Anterior cingulate cortex (tissue), 58 donors: ENCODE measurements at regions not wholly inside any gene's neighbourhood (a gene's known extent, or its start where the extent isn't known, plus 50 kb on each side); places are given as distances from the start of the nearest gene placed in this dataset.

ENCODE experiments used
- DNase-seq, 58 donors: peaks; one replicate each; lab custom pipeline; 2025; lab: John Stamatoyannopoulos, UW

DNA sequence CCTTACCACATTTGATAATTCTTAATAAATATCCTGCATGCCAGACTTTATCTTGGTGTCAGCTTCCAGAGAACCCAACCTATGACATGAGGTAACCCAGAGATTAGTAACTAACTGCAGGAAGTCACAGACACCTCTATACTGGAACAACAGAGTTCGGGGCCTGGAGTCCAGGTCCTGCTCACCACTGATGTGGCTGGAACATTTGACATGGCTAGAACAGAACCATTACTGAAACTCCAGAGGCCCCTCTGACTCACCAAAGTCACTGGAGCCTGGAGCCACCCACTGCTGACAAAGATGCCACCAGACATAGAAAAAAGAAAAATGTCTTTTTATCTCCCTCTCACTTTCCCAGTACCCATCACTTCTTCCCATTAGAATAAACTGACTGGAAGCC lies 403.7 kb downstream of the MID1IP1 start:
- DNase-seq = no peak

DNA sequence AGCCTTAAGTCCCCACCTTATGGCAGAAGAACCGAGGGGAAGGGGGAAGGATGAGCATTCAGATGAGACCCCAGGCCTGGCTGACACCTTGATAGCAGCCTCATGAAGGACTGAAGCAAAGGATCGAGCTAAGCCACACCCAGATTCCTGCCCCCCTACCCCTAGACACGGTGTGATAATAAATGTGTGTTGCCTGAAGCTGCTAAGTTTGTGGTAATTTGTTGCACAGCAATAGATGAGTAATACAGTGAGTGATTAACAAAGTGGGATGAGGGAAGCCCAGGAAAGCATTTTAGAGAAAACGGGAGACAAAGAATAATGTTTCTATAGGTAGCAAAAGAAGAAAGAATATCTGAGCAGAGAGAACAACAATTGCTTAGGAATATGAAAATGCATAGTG lies 404.2 kb downstream of the MID1IP1 start:
- DNase-seq = no peak

DNA sequence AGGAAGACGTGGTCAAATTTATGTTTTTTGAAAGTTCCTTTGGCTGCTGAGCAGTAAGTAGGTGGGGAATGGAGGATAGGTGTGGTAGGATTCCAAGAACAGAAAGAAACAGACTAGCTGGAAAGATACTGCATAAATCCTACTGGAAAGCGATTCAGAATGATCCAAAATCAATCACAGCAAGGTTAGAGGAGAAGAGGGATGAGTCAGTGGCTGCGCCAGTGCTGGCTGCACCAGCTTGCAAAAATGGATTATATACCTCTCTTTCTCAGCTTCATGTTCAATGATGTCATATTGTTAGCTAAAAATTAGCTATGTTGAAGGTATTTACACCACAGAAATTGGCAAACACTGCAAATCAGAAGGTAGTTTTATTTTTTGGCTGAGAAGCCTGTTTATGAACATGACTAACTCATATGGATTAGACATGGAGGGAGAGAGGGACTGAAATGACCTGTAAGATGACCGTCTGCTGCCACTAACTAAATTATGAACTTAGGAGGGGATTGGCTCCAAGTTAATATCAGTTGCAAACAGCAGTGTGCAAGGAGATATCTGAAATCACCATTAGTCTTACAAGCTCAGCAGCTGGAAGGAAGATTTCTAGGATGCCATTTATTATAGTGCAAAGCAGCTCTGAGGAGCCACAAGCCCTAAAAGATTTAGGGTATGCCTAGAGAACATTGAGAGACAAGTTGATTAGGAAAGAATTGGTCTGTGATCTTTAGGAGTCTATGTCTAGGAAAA lies 405.3 kb downstream of the MID1IP1 start:
- DNase-seq = no peak

DNA sequence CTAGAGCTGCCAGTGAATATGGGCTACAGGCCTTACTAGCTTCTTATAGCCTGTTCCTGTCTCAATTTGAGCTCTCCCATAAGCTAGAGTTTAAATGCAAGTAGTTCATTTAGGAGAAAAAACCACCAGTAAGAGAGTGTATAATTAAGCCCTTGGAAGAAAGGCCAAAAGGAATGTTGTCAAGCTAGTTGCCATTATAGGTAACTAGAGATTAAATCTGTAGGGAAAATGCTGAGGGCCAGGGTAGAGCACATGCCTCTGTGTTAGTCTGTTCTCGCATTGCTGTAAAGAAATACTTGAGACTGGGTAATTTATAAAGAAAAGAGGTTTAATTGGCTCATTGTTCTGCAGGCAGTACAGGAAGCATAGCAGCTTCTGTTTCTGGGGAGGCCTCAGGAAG lies 410.2 kb downstream of the MID1IP1 start:
- DNase-seq = no peak

DNA sequence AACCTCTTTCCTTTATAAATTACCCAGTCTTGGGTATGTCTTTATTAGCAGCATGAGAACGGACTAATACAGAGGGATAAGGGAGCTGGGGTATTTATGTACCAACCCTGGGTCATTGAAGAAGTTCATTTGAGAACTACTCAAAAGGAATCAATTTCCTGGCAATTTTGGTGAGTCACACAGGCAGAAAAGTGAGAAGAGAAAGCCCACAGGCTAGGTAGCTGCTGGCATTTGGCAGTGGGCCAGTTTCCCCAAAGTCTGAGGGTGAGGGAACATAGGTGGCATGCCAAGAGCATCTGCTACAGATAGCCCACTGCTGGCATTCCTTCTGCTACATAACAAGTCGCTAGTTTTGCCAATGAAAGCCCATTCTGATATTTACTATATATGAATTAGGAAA lies 411.2 kb downstream of the MID1IP1 start:
- no peak for DNase-seq

DNA sequence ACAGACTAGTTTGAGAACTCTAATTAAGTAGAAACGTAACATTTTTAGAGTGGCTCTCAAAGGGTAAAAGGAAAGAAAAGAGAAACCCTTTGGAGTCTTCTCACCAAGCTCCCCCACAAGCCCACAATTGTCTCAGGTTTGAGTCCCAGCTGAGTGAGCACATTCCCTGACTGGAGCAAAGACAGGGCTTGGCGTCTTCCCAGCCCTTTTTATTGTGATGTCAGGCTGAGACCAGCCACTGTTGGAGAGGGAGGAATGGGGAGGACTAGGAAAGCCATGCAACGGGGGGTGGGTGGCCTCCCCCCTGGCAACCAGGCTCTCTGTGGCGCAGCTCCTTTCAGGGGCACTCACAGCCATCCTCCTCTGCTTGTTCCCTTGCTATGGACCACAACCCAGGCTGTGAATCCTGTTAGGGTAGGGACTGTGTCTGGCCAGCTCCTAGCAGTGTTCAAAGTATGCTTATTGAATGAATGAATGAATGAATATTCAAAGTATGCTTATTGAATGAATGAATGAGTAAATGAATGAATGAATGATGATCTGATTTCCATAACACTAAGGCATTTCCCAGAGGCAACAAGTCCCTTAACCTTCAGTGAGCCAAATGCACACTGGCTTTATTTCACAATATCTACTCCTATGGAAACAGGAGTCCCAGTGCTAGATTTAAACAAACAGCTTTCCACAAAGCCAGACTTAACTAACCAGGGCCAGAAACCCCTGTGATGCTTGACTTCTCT lies 413.3 kb downstream of the MID1IP1 start:
- peak in 47 of 58 donors; percentile 0 to 53 (median 6) for DNase-seq

DNA sequence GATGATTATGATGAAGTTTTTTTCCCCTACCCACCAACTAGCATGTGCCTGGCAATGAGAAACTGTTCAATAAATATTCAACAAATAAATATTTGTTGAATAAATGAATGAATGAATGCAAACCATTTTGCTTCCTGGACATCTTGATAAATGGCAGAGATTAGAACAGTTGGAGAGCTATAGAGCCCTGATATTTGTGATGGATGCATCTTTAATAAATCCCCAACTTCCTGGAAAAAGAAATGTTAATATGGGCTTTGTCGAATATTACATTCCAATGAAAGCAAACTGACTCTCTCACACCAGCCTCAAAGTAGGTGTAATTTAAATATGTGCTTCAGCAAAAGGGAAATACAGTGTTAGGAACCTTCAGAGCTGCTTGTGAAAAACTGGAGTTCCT lies 419.7 kb downstream of the MID1IP1 start:
- no peak for DNase-seq

DNA sequence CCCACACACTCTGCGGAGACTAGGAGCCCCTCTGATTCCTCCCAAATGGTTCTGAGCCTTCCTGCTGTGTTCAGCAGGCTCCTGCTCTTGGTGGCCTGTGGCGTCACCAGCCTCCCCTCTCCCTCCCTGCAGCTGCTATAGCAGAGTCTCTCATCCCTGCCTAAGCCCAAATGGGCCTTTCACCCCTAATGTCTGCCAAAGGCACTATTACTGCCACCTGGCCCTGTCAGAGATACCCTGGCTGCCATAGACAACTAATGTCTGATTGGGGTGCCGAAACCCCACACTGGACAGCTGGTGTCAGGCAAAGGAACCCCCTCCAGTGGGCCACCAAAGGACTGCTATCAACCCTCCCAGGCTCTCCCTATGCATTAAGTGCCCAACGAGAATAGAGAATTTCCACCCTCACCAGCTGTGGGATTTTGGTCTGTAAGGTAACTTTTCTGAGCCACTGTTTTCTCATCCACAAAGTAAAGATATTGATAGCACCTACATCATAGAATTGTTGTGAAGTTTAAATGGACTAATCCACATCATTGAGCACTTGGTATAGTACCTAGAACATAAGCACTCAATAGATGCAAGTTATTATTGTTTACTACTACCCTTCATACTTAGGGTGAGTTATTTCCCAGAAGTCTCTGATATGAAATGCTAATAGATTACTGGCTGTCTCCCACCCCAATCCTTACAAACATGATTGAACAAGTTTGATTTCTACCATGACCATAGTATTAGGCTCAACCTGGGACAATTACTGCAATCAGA lies 421.3 kb downstream of the MID1IP1 start:
- no peak for DNase-seq

DNA sequence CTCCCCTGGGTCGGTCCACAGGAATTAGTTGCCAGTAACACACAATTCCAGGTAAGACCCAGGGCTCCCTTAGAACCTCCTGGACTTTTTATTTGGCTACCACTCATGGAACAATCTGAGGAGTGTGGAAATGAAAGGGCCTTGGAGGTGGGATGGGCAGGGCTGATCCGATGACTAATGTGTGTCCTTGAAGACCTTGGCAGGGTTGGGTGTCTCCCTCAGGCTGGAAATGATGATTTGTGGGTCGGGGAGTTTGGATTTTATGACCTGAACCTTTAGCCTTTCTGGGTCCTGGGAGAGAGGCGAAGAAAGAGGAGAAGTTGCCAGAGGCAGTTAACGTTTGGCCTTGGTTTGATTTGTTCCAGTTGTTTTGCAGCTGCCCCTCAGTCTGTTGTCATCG lies 425.0 kb downstream of the MID1IP1 start:
- no peak for DNase-seq

DNA sequence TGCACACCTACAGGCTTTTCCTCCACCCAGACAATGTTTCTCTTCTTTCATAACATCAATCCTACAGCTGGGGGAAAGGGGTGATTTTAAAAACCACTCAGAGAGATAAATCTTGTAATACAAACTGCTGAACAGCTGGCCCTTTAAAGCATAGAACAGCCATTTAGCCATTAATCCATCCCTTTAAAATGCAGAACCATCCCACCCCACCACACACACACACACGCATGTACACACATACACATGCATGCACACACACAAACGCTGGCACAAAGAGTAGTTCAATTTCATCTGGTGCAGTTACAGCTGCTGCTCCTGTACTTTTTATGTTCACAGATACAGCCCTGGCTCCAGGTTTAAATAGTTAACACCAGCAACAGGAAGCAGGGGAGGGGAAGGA lies 426.1 kb downstream of the MID1IP1 start:
- DNase-seq = no peak

DNA sequence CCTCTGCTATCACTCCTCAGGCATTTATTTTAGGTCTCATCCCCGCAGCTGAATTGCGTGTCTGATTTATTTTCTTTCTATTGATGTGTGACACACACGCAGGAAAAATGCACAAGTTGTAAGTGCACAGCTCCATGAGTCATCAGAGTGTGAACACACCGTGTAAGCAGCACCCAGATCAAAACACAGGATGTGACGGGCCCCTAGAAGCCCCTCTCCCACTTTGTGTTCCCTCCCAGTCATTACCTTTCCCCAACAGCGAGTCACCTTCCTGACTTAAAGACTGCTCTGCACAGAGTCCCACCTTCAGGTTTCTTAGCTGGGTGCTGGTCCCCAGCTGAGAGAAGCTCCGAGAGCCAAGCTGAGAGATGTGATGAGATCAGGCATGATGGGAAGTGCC lies 436.7 kb downstream of the MID1IP1 start:
- DNase-seq = no peak

DNA sequence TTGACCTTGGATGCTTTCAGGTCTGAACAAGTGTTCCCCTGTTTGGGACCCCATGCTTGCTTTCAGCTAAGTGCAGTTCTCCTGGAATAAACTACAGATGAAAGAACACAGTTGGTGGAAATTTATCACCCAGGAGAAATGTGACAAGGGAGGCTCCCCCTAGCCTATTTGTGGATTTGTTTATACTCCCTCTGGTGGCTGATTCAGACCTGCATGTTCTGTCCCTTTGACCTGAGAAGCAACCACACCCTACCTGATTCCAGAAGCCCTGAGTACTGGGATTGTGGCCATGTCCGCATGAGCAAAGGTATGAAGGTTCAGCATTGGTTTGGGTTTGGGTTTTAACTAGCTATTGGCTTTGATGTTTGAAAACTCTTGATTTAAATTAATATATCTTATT lies 440.9 kb downstream of the MID1IP1 start:
- no peak for DNase-seq

DNA sequence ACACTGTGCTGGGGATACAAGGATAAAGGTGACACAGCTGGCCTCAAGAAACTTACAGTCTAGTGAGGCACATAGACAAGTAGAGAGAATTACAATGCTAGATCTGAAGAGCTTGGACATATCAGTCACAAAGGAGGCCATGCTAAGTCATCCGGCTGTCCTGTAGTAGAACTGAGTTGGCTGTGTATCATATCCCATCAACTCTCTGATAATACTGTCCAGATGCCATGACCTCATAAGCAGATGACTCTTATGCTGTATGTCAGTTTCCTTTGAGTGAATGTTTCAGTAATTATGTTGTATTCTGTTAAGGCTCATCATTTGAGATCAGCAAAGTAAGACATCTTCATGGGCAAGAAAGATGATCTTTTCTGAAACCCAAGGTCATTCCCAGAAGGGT lies 442.9 kb downstream of the MID1IP1 start:
- DNase-seq = no peak

DNA sequence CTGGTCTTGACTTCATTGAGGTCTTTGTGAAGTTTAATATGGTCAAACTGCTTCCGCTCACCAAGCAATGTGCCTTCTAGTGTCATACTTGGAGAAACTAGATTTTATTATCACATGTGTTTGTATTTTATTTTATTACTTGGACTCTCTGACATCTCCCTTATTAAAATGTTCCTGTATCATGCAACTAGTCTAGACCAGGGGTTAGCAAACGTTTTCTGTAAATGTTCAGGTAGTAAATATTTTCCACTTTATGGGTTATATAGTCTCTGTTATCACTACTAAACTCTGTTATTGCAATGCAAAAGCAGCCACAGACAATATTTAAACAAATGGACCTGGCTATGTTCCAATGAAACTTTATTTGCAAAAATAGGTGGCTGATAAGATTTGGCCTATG lies 443.8 kb downstream of the MID1IP1 start:
- DNase-seq = no peak

DNA sequence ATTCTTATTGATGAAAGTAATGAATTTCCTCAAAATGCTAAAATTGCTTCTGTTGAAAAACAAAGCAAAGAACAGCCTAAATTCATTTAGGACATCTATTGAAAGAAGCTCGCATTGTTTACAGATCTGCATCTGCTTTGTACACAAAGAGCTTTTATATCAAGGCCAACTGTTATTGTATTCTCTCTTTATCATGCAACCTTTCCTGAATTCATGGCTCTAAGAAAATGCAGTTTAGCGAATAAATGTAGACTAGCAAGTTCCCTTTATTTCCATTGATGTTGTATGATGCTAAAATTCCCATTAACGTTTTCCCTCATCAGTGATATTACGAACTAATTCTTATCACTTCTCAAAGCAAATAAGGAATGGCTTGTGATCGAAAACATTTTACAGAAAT lies 446.3 kb downstream of the MID1IP1 start:
- no peak for DNase-seq

DNA sequence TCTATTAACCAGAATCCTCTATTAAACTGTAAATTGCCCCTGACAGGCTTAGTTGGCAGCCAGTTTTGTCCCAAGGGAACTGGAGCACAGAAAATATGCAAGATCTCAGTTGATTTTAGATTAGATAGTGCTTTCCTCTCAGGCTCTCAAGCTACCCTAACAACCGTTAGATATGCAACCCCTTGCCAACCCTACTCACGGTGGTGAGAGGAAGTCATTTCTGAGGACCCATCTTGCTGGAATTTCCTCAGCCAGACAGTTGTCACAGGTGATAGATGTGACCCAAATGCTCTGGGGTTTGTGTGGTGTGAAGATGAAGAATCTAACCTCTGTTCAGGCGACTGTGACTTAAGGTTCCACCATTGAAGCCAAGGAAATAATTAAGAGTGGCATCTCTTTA lies 447.1 kb downstream of the MID1IP1 start:
- no peak for DNase-seq

DNA sequence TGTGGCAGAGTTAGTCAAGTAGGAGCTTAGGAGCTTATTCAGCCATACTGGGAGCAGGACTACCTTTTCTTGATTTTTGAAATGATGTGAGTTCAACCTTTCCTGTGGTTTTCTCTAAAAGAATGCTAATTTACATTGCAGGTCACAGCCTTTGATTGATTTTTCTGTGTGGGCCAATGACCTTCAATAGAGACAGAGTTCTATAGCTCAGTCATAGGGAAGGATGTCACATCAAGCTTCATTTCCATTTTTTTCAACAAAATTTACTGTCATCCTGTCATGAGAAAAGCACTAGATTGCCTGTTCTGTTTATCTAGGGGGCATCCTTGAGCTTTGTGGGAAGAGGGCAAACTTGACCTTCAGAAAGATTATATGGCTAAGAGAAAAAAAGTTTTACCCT lies 448.7 kb downstream of the MID1IP1 start:
- DNase-seq = no peak

DNA sequence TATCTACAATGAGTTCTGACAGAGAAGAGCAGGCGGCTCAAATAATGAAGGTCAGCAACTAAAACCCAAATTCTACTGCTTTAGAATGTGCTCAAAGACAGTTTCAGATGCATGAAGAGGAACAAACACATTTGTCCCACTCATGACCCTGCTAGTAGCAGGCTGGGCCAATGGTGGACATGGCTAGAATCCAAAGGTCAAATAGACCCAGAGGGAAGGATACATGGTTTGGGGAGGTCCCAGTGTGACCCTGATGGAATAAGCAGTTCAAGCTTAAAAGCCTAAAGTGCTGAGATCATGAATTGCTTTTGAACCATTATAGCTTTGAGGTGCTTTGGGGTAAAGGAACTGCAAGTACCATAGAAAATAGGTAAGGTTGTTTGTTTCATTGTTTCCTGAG lies 450.7 kb downstream of the MID1IP1 start:
- no peak for DNase-seq

DNA sequence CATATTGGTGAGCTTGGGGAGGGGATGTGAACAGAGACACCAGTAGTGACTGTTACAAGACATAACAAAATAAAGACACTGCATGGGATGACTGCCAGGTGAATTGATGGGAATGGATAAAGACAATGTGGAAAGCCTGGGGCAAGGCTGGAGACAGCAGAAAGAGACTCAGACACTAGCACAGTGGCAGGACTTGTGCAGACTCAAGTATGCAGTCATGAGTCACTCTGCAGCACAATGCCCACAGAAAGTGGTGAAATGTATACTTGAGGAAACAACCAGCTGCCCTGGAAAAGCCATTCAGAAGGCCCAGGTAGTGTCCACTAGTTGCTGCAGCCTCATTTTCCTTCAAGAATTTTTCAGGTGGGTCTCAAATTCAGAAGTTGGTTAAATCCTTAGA lies 452.3 kb downstream of the MID1IP1 start:
- DNase-seq = no peak

DNA sequence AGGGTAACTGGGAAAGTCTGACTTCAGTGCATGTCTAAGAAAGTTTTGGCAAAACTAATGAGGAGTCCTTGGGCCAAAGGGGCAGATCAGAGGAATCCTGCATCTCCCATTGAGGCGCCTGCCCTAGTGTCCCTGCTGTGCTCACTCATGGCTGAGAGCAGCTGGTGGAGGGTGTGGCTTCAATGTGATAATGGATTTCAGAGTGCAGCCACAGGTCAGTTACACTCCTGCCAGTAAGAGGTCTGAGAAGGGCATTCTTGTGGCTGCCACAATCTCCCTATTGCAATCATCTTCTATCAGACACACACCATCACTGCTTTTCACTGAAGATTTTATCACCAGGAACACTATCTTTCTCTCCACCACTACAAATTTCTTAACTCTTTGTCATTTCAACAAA lies 457.1 kb downstream of the MID1IP1 start:
- no peak for DNase-seq

DNA sequence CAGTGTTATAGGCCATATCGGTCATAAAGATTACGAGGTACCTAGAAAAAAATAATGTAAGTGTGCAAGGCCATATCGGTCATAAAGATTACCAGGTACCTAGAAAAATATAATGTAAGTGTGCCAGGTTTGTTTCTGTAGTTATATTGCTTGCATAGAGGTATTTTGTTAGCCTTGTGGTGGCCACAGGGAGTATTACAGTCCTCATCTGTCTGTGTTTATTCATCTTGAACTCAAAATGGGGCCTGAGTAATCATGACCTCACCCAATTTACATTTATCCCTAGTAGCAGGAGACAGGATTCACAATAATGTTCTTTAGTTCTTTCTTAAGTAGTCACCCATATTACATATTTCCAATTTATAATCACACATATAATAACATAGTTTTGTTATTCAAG lies 459.7 kb downstream of the MID1IP1 start:
- no peak for DNase-seq
